HG02642 (cell line): ENCODE measurements at regions not wholly inside any gene's neighbourhood (a gene's known extent, or its start where the extent isn't known, plus 50 kb on each side); places are given as distances from the start of the nearest gene placed in this dataset.

Experiments used
- ATAC-seq: cut with Tn5 transposase; IDR thresholded peaks from one replicate; pipeline ENCODE4 v1.9.1; 2021; ENCODE audit warnings: mild to moderate bottlenecking; ENCODE audit not compliant: unreplicated experiment, poor library complexity

DNA sequence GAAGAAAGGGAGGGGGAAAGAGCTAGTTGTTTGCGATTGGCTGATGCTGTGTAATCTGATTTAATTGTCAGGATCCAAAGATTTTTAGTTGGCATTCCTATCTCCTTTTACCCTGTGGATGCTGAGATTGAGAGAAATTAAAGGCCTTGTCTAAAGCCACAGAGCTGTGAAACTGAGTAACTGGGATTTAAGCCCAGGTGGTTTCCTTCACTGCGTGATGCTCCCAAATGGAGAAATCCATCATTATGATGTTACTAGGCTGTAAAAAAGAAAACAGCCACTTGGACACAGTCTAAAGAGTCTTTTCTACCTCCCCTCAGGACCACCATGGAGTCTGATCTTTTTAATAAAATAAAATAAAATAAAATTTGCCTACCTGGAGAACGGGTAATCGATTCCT, 883.0 kb upstream of the NR2F2 start:
- no peak for ATAC-seq

DNA sequence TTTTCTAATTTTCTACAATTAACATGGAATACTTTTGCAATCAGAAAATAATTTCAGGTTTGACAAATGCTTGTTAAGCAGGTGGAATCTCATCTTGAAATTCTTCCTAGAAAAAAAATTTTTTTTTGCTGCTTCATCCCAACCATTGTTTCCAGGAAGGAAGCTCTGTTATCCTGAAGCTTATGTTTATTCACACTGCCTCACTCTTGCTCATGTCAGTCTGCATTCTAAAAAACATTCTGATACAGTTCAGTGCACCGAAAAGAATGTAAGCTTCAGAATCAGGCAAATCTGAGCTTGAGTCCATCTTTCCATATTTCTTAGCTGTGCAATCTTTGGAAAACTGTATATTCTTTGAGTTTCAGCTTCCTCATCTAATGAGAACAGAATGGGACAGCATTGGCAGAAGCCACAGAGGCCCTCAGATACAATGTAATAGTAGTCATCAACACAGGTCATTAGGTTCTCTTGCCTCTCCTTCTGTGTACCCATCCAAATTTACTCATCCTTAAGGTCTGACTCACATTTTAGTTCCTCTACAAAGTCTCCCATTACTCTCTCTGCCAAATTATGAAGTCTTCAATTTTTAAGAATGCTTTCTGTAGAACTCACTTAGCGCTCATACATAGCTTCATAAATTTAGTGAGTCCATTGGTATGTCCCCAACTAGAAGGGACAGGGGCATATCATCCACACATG, 881.8 kb upstream of the NR2F2 start:
- no peak for ATAC-seq

DNA sequence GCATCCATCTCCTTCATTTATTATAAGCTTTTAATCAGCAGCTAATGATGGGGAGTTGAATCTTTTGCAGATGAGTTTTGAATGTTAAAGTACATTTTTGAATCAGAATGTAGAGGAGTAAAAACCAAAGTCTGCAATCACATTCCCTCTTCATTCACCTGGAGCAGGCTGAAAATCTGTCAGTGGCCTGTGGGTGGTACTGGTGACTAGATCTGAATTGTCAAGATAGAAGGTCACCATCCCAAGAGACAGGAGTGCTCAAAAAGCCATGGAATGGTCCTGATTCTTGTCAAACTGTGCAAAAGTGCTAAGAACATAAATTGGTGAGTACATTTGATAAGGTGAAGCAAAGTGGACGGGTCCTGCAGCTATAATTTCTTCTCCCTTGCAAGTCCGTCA, 881.3 kb upstream of the NR2F2 start:
- no peak for ATAC-seq

DNA sequence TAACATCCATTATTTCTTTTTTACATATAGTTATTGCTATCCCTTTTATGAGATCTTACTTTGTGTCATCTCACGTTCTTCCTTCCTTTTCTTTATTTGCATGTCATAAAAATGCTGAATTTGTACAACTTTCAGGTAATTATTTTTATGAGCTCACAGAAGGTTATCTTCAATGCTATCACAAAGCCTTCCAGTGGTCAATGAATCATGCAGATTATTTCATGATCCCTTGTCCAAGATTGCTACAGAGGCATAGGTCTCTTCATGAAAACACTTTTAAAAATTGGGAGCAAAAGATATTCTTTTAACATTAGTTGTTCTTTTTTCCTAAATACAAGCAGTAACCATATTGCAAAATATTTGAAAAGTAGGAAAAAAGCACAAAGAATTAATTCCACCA, 880.1 kb upstream of the NR2F2 start:
- no peak for ATAC-seq

DNA sequence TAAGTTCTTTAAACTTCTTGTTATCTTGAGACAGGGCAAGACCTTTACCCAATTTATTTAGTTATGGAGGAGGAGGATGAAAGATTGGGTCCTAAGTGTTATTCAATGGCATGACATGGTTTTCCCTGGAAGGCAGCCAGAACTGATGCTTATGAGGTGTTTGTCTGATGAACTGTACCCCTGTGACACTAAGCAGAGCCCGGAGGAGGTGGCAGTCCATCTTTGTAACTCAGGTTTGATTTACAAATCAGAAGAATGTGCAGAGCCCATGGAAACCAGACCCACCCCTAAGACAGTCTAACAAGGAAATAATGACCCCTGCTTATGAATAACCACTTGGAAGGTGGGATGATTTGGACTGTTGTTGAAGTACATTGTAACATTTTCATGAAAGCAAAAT, 878.6 kb upstream of the NR2F2 start:
- no peak for ATAC-seq

DNA sequence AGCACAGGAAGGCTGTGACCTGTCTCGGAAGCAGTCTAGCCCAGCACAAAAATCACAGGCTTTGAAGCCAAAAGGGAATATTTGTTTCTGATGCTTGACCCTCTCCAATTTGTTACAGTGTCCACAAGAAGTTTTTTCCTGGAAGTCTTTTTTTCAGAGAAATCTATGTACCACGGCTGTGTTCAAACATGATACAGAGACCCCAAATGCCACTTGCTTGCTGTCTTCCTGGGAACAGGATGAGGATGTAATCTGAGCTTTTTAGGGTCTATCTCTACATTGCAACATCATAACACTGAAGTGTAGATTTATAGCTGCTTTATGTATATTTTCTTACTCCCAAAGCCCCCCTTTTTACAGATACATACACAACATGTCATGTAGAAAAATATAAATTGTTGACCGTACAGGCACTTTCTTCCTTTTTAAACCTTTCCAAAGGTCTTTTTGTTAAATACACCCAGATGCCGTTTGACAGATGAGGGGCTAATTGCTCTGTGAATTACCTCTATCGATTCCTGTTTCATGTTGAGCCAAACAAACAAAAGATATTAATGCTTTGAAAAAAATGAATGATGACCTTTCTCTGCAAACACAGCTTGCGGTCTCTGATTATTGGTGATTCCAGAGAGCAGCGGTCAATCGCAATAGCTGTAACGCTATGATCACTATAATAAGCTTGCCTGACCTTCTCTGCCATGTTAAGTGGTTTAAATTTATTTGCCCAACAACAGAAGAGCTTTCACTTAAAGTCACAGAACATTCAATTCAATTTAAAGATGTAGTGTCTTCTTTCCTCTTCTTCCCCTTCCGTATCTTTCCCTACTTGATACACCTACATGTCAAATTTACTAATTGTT, 875.9 kb upstream of the NR2F2 start:
- no peak for ATAC-seq

DNA sequence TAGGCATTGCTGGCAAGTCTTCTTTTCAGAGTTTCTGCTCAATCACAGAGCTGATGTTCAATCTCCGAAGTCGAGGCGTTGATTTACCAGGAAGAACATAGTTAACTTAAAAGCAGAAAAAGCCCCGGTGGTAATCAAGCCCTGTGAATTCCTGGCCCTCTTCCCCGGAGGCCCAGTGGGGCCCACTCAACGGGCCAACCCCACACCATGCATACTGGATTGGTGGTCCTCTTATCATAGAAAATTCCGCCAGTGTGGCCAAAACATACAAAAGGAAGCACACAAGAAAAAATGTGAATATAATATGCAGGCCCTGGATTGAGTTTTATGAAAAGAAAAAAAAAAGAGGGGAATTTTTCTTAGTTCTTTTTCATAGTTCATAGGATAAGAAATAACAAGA, 873.0 kb upstream of the NR2F2 start:
- no peak for ATAC-seq

DNA sequence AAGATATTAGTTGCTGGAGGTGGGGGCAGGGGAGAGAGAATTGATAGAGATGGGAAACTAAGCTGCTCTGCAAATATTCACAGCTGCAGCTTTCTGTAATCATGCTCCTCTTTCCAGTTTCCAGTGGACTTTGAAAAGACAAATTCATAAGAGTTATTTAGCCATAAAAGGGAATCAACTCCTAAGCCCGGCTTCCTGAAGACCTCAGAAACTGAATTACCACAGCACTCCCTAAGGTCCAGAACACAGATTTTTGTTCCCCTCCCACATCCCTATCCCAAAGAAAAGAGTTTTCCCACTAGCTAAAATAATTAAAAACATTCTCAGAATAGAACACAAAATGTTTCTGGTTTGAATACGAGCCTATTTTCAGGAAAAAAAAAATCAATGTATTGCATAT, 871.8 kb upstream of the NR2F2 start:
- no peak for ATAC-seq

DNA sequence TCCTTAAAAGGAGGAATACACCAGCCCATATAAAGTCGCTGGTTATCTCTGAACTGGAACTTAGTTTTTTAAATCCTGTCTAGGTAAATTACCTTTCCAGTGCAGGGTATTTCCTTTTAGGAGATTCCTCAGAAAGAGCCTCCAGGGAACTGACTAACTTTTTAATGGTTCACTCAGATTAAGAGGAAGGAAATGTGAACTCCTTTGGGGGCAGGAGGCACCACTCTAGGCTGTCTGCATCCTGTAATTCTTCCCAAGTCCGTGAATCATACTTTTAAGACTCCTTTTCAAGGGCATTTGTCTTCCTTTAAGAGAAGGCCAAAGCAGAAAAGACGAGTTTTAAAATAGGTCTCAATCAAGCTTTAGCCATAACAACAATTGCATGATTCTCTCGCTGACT, 871.2 kb upstream of the NR2F2 start:
- ATAC-seq: no peak

DNA sequence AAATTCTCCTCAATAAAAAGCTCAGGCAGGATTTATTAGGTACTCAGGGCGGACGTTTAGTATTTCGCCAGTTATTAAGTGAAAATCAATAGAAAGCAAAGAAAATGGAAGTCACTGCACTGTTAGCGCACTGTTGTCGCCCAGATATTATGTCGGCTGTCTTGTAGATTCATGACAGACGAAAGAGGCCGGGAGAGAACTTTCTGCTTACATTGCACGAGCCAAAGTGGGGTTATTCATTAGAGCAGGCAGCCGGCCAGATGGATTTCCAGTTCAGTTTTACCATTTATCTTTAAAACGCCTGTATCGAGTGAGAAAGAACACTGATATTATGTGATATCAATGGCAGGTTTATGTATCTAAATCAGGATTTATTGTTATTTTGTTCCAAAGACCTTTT, 866.0 kb upstream of the NR2F2 start:
- ATAC-seq: no peak

DNA sequence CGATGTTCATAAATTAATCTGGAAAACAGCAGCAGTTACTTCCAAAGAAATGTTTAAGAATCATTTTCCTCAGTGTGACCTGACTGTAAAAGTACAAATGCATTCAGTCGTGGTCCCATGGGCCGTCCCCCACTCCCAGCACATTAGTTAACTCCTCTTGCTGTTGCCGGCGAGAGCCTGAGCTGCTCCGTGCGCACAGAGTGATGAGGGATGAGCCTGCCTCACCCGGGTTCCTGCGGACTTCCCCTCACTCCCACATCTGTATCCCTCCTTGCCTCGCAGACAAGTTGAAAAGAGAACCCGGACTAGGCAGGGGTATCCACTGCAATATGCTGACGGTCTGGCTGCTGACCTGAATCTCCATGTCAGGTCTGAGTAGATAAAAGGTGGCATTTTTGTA, 861.7 kb upstream of the NR2F2 start:
- ATAC-seq: no peak

DNA sequence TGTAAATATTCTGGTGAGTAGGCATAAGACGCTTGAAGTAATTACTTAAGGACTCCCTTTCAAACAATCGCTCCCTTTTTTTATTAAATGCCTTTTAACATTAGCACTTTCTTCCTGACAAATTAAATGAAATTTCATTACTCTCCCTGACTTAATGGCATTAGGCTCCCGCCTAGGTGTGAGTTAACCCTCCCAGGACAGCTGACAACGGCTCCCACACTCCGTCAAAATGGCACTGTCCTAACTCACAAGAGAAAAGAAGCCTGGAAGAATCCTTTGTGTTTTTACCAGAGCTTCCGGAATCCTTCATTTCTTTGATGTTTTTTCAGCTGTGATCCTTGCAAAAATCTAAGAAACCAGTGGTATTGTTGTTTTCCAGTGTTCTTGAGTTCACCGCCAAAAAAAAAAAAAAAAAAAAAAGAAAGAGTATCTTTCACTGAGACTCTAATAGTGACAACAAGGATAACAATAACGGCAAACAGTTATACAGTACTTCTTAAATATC, 861.0 kb upstream of the NR2F2 start:
- no peak for ATAC-seq

DNA sequence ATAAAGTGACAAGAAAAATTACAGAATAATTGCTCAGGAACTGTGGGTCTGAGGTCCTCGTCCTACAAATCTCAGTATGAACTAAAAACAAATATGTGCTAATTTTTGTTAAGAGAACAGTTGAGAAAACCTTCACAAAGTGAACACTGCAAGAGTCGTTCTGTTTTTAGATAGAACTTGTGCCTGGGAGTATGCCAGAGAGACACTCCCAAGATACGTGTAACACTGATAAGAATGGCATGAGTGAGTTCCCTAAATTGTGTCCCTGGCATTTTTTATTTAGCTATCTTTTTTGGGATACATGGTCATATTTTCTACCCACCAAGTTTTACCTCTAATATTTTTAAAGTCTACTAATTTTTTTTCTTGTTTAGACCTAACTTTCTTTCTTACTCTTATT, 860.0 kb upstream of the NR2F2 start:
- no peak for ATAC-seq

DNA sequence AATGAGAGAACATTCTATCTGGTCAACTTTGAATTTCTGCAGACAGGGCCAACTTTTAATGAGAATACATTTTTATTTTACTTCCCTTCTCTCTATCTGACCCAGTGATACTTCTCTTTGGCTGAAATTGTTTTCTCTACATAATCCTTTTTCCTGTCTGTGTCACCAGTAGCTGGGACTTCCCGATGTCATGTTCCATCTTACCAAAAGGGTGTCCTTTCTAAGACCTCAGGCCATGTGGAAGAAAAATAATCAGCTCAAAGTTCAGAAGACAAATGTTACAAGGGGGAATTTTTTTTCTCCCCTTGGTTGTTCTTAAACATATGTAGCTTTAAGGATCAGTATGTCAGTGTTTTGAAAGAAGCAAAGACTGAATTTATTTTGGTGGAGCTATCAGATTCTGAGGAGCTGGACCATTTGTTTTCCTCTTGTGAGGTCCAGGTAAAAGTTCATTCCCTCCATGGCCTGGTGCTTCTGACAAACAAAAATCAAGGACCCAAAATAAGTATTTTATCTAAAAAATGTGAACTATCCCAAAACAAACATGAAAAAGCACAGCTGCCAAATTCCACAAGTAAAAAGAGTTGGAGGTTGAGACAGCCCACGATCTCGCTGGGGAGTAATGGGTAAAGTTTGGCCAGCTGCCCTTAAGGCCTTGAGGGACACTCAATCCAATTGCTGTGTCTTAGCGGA, 859.4 kb upstream of the NR2F2 start:
- no peak for ATAC-seq

DNA sequence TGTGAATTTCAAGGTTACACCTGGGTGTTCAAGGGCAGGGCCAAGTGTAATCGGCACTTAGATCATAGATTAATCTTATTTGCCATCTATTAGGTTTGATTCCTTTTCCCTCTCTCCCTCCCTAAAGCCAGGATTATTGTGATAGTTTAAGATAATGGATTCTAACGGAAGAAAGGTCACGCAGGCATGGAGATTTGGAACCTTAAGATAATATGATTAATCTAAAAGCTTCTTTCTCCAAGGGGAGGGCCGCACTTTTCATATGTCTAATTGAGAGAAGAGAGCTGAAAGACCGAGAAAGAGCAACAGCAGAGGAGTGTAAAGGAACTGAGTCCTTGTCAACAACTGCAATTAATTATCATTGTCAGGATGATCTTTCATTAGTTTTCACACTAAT, 858.8 kb upstream of the NR2F2 start:
- no peak for ATAC-seq

DNA sequence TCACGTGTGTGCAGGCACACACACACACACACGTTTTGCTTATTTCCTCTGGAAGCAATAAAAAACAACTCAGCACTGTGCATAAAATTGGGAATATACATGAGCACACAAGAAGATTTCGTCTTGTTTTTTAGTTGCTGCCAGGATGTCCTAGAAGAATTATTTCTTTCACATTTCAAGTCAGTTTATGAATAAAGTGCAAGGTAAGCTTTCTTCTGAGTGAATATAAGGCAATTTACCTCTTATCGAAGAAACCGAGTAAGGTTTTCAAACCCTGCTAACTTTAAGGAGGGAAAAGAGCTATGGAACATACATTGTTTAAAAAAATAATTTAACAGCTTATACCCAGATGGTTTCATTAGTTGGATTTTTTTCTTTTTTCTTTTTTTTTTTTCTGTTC, 855.4 kb upstream of the NR2F2 start:
- no peak for ATAC-seq

DNA sequence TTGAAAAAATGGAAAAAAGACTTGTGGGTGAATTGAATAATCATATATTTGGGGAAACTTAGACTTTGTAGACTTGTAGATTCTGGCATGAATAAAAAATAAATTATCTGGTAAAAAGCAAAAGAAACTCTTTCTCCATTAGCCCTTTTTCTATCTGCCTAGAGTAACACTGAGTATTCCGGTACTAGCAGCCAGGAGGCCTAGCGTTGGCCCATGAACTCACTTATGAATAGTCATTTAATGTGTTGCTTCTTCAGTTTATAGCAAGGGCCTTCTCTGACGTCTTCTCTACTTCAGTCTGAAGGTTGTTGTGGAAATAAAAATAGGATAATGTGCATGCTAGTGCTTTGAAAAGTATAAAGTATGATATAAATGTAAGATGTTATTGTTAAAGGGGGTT, 851.2 kb upstream of the NR2F2 start:
- ATAC-seq: no peak

DNA sequence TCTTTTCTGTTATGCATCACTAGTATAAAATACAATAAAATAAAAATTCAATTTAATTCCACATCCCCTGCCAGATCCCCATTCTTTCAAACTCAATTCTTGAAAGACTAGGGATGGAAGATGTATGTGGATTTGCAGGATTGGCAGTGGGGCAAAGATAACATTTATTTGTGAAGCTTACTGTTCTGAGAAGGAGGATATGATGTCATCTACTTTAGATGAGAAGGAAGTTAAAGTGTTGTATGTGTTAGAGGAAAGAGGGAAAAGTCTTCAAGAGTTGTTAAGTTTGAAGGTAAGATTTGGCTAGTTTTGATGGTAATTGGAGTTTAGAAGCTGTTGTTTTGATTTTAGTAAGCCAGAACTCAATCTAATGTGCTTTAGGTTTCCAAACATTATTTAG, 845.1 kb upstream of the NR2F2 start:
- ATAC-seq: no peak

DNA sequence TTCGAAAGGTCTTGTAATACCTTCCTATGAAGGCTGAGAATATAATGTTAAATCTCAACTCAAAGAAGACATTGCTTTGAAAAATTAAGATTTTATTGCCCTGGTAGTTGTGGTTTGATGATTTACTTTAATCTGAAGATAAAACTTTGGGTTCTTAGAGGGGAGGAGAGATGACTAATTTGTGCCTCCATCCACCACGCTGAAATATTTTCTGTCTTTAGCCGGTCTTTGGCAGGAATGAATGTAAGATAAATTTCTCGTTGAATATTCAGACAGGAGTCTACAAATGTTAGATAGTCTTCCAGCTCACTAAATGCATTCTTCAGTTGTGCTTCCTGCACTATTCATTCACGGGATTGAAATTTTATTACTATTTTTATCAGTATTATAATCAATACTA, 844.3 kb upstream of the NR2F2 start:
- ATAC-seq: no peak

DNA sequence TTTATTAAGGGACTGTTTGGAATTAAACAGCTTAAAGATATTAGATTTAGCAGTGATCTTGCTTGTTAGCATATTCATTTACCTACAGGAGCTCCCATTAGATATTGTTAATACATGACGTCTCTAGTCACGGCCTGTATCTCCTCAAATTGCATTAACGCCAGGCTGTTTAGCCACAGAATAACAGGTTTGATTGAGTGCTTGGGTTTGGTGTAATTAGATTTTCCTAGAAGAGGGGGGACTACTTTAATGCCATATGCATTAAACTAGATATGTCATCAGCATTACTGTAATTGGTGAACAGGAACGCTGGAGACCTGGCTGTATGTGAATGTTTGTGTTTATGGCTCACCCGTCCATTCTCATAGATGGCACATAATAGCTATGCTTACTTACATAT, 841.4 kb upstream of the NR2F2 start:
- ATAC-seq: no peak

DNA sequence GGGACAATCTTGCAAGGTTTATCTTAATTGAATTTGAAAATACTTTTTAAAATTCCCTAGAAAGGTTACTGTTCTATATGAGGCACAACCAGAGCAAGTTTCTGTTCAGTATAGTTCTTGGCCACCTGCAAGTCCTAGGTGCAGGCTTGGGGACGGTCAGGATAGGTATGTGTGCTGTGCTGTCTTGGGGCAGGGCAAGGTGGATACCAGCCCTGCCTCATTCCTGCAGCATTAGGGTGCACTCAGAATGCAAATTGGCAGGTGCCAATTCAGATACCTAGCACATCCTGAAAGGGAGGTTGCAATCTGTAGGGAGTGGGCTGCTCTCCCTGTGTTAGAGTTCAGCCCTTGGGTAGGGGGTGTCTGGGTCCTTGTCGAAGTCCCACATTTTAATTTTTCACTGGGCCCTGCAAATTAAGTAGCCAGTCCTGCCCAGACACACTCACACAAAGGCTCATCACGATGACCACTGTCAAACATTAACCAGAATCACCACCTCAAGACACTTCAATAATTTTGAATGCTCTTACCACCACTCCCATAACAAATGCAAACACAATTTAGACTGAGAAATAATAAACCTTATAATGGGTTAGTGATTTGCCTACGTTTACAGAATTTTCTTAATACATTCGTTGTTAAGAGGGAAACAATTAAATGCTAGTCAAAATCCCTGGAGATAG, 838.0 kb upstream of the NR2F2 start:
- no peak for ATAC-seq
